Body of pancreas (tissue), 4 donors: ENCODE measurements at regions not wholly inside any gene's neighbourhood (a gene's known extent, or its start where the extent isn't known, plus 50 kb on each side); places are given as distances from the start of the nearest gene placed in this dataset.
"Not testable (repeated sequence)": the region's sequence is repeated elsewhere in the genome, so short reads cannot be mapped to it uniquely, and the experiment has no call there.

ENCODE experiments used
- ATAC-seq: fragments of 150-250 bp; one replicate; pipeline ENCODE4 v1.9.1; 2016
- DNase-seq, 4 donors: peaks; one replicate each; pipeline ENCODE4 v3.0.0-alpha.2; 2019
- H3K27ac ChIP-seq, 4 donors: fragments of 200-600 bp; sonication (generic); 1 replicate in 3 of 4; 2 replicates in 1 of 4; pipeline versions ENCODE4 v1.5.1 to v1.6.1; 2016 to 2019; ENCODE audit warnings: mild to moderate bottlenecking in 1 of 4, mixed read lengths in 1 of 4, moderate library complexity in 1 of 4
- H3K27me3 ChIP-seq, 2 donors: fragments of 200-600 bp; sonication (generic); one replicate each; pipeline ENCODE4 v1.6.0; 2016; ENCODE audit warnings: mild to moderate bottlenecking in 1 of 2
- H3K36me3 ChIP-seq, 2 donors: fragments of 200-600 bp; sonication (generic); replicated peaks in 1 of 2; 2 replicates each; pipeline ENCODE4 v1.5.1; 2016; ENCODE audit warnings: low read depth in 2 of 2; ENCODE audit not compliant: insufficient read depth in 1 of 2
- H3K4me1 ChIP-seq: fragments of 200-600 bp; sonication (generic); one replicate; pipeline ENCODE4 v1.6.0; 2016
- H3K4me3 ChIP-seq, 2 donors: fragments of 200-600 bp; sonication (generic); 1 replicate in 1 of 2; 2 replicates in 1 of 2; pipeline ENCODE4 v1.5.1; 2016 to 2019
- H3K9me3 ChIP-seq, 3 donors: fragments of 200-600 bp; sonication (generic); 1 replicate in 2 of 3; 2 replicates in 1 of 3; pipeline ENCODE4 v1.5.1; 2016
- CTCF ChIP-seq, 7 experiments: fragments of 450-650 bp in 4 of 7; fragments of 200-600 bp in 3 of 7; sonication (generic) in 3 of 7; IDR thresholded peaks; one replicate each; pipeline ENCODE4 v1.5.1; 2016 to 2019; ENCODE audit warnings: antibody characterized with exemption in 7 of 7
- POLR2A ChIP-seq, 3 donors: fragments of 450-650 bp; IDR thresholded peaks; one replicate each; pipeline ENCODE4 v1.6.1; 2016; ENCODE audit warnings: antibody characterized with exemption in 3 of 3, mild to moderate bottlenecking in 2 of 3
- WGBS, 2 donors: methylation state at CpG; one replicate each; pipeline ENCODE4 v1.1.5; 2017; 5-methylcytosine and 5-hydroxymethylcytosine counted together
- intact Hi-C: fragments of 100-400 bp; cut with DNase I; formaldehyde crosslinking; loops from one replicate; pipeline ENCODE4 v1.15.1; 2023

GRCh38 chr2:138267161-138267901 is 234.2 kb upstream of the SPOPL start:
- H3K27me3 ChIP-seq: no peaks in the 10 kb centered on the region
- no peaks in the 10 kb centered on the region for H3K36me3 ChIP-seq
- 69 to 81% methylated on average over 4 of the region's 4 CpGs for WGBS, 2 donors
- H3K4me1 ChIP-seq: no peaks in the 10 kb centered on the region
- no peak overlapping the region for H3K27ac ChIP-seq
- intact Hi-C loops: no loop called here
- ATAC-seq (no peak), DNase-seq (no peak)
- no peak overlapping the region for H3K4me3 ChIP-seq
- H3K9me3 ChIP-seq: no peaks in the 10 kb centered on the region
- no peak for TF ChIP-seq POLR2A (IDR thresholded peaks at IDR 0.05)
- TF ChIP-seq CTCF (IDR thresholded peaks at IDR 0.05): no peak

DNA sequence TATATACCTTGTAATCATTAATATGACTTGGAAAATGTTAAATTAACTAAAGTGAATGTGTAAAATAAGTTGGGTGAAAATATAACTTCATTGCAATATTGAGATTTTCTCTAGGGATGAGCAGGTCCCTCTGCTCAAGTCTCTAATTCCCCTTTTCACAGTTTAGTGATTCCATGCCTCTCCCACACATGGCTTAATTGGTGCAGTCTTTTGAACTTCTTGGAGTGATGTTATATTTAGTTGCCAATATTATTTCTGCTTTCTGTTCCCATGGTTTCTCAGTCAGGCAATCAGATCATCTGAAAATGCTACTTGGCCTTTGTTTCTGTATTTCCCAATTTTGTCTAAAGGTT is 233.7 kb upstream of the SPOPL start:
- H3K27me3 ChIP-seq: no peaks in the 10 kb centered on the region
- no peak for ATAC-seq
- intact Hi-C loops: no loop called here

DNA sequence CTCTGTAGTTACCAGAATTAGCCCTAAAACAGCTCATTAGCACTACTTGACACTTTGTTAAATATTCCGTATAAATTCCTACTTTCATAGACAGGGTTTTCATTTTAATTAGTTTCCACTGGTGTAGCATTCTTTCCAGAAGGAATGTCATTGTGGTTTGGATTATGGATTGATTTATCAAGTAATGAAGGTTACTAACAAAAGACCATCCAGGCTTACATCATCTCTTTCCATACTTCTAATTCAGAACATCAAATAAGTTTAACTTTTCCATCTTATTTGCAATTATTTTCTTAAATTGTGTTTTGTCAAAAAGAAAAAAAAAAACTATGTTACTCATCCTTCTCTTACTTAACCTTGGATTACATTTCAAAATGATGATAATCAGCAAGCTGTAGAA is 231.8 kb upstream of the SPOPL start:
- ATAC-seq (no peak), DNase-seq (no peak)
- Histone ChIP-seq H3K27me3 (no peaks in the 10 kb centered on the region), H3K4me3 (no peak overlapping the region), H3K27ac (no peak overlapping the region), H3K9me3 (no peaks in the 10 kb centered on the region), H3K36me3 (no peaks in the 10 kb centered on the region), H3K4me1 (peaks cover 16% of the 10 kb centered on the region)
- intact Hi-C loops: no loop called here
- TF ChIP-seq CTCF (IDR thresholded peaks at IDR 0.05): no peak
- no peak for TF ChIP-seq POLR2A (IDR thresholded peaks at IDR 0.05)
- 75 to 92% methylated on average over 1 of the region's 1 CpG for WGBS, 2 donors

More for the DNA sequence above, 233.7 kb upstream of the SPOPL start:
- Histone ChIP-seq H3K9me3 (no peaks in the 10 kb centered on the region), H3K4me1 (peaks cover 5% of the 10 kb centered on the region), H3K36me3 (no peaks in the 10 kb centered on the region), H3K4me3 (no peak overlapping the region), H3K27ac (no peak overlapping the region)
- TF ChIP-seq POLR2A (IDR thresholded peaks at IDR 0.05) (no peak), CTCF (IDR thresholded peaks at IDR 0.05) (no peak)
- DNase-seq: no peak

DNA sequence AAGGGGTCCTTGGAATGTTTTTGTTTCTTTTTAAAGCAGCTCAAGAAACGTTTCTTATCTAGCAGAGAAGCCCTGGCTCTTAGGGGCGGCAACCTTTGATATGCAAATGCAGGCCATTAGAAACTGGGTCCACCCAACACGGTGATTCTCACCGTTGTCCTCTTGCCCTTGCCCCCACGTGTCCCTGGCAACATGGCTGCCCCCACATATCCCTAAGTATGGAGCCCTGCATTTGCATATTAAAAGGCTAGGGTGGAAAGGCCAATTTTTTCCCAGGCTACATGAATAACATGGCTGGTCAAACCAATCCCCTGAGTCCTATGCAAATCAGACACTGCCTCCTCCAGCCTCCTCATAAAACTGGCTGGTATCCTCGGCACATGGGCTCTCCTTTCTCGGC is 230.1 kb upstream of the SPOPL start:
- H3K4me3 ChIP-seq: no peak overlapping the region
- ATAC-seq: no peak
- H3K4me1 ChIP-seq: peaks cover 28% of the 10 kb centered on the region
- no peaks in the 10 kb centered on the region for H3K9me3 ChIP-seq
- H3K27ac ChIP-seq: no peak overlapping the region
- no peak for DNase-seq
- no peaks in the 10 kb centered on the region for H3K36me3 ChIP-seq
- intact Hi-C loops: no loop called here
- 74 to 77% methylated on average over 7 of the region's 7 CpGs for WGBS, 2 donors
- no peaks in the 10 kb centered on the region for H3K27me3 ChIP-seq
- no peak for TF ChIP-seq POLR2A (IDR thresholded peaks at IDR 0.05)
- TF ChIP-seq CTCF (IDR thresholded peaks at IDR 0.05): no peak

GRCh38 chr2:138272524-138273195 is 228.9 kb upstream of the SPOPL start:
- Histone ChIP-seq H3K4me3 (no peak overlapping the region), H3K27me3 (no peaks in the 10 kb centered on the region), H3K27ac (no peak overlapping the region), H3K9me3 (no peaks in the 10 kb centered on the region), H3K4me1 (peaks cover 40% of the 10 kb centered on the region), H3K36me3 (no peaks in the 10 kb centered on the region)
- ATAC-seq (no peak), DNase-seq (no peak)
- TF ChIP-seq POLR2A (IDR thresholded peaks at IDR 0.05) (no peak), CTCF (IDR thresholded peaks at IDR 0.05) (no peak)
- intact Hi-C loops: no loop called here
- WGBS, 2 donors: 47 to 61% methylated on average over 4 of the region's 4 CpGs

GRCh38 chr2:138273280-138273679 is 228.3 kb upstream of the SPOPL start:
- H3K4me3 ChIP-seq, H3K27ac ChIP-seq, H3K27me3 ChIP-seq, DNase-seq, intact Hi-C loops, ATAC-seq, H3K9me3 ChIP-seq, H3K36me3 ChIP-seq: not testable (repeated sequence)
- 95 to 98% methylated on average over 11 to 12 of the region's 12 CpGs for WGBS, 2 donors
- H3K4me1 ChIP-seq: peaks cover 44% of the 10 kb centered on the region
